Sigmoid colon (tissue), 6 donors: ENCODE measurements at regions not wholly inside any gene's neighbourhood (a gene's known extent, or its start where the extent isn't known, plus 50 kb on each side); places are given as distances from the start of the nearest gene placed in this dataset.

ENCODE experiments used
- DNase-seq: peaks from one replicate; pipeline ENCODE4 v3.0.0-alpha.2; 2019
- H3K27ac ChIP-seq, 4 donors: fragments of 200-600 bp; sonication (generic); one replicate each; pipeline ENCODE4 v1.5.1; 2016 to 2019; ENCODE audit warnings: mild to moderate bottlenecking in 1 of 4
- H3K27me3 ChIP-seq, 3 donors: fragments of 200-600 bp; sonication (generic); one replicate each; pipeline ENCODE4 v1.5.1; 2019; ENCODE audit warnings: mild to moderate bottlenecking in 1 of 3
- H3K36me3 ChIP-seq, 4 donors: fragments of 200-600 bp; sonication (generic); one replicate each; pipeline ENCODE4 v1.5.1; 2016 to 2019
- H3K4me1 ChIP-seq, 4 donors: fragments of 200-600 bp; sonication (generic); one replicate each; pipeline ENCODE4 v1.5.1; 2017 to 2019
- H3K4me3 ChIP-seq, 4 donors: fragments of 200-600 bp; sonication (generic); one replicate each; pipeline ENCODE4 v1.5.1; 2017 to 2019; ENCODE audit warnings: mild to moderate bottlenecking in 2 of 4, moderate library complexity in 1 of 4
- H3K9me3 ChIP-seq, 4 donors: fragments of 200-600 bp in 3 of 4; sonication (generic) in 3 of 4; one replicate each; pipeline versions ENCODE4 v1.5.1 to v1.6.1; 2013 to 2019
- EP300 ChIP-seq, 4 donors: sonication (generic); formaldehyde crosslinking; IDR thresholded peaks; one replicate each; pipeline ENCODE4 v1.6.1; 2017; ENCODE audit warnings: antibody characterized with exemption in 4 of 4
- POLR2A ChIP-seq, 2 donors: fragments of 450-650 bp; IDR thresholded peaks; one replicate each; pipeline ENCODE4 v1.6.1; 2016; ENCODE audit warnings: antibody characterized with exemption in 2 of 2, mild to moderate bottlenecking in 2 of 2, moderate library complexity in 2 of 2
- POLR2AphosphoS5 ChIP-seq, 4 donors: sonication (generic); formaldehyde crosslinking; IDR thresholded peaks; one replicate each; pipeline ENCODE4 v1.6.1; 2017; ENCODE audit warnings: antibody characterized with exemption in 4 of 4
- WGBS, 2 donors: extraction: QIAGEN DNeasy Blood & Tissue Kit; methylation state at CpG; one replicate each; pipeline ENCODE4 v1.1.7; 2013; 5-methylcytosine and 5-hydroxymethylcytosine counted together
- intact Hi-C: fragments of 100-400 bp; cut with DNase I; formaldehyde crosslinking; loops from one replicate; pipeline ENCODE4 v1.15.1; 2023
- TF ChIP-seq, protein P1 (sequence below), 4 experiments: fragments of 450-650 bp in 3 of 4; fragments of 200-600 bp in 1 of 4; IDR thresholded peaks; one replicate each; pipeline ENCODE4 v1.5.1; 2016 to 2019; ENCODE audit warnings: antibody characterized with exemption in 4 of 4, mild to moderate bottlenecking in 3 of 4, moderate library complexity in 2 of 4
- donor health status: healthy with polysubstance abuse.
- donor health status: healthy.

DNA sequence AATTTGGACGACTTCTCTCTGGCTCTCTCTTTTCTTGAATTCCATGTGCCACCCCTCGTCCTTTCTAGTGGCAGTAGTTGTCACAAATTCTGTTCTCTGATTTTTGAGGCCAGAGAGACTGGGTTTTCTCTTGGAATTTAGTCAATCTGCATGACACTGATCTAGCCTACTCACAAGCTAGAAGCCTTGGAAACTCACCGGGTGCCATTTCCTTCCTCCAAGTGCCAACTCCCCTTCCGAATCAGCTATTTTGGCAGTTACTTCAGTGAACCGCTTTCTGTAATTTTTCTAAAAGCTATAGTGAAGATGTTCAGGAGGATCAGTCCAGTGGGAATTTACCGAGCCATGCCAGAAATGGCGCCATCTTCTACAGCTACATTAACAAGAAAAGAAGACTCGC, 228.9 kb downstream of the PMP22 start:
- Histone ChIP-seq H3K36me3 (no peaks in the 10 kb centered on the region), H3K27me3 (peaks cover 0 to 1% (median 0%) of the 10 kb centered on the region in 3 donors), H3K27ac (no peak overlapping the region), H3K4me1 (no peaks in the 10 kb centered on the region), H3K9me3 (no peaks in the 10 kb centered on the region), H3K4me3 (no peak overlapping the region)
- DNase-seq = no peak
- WGBS, 2 donors = 57 to 79% methylated on average over 8 of the region's 8 CpGs
- TF ChIP-seq POLR2A (IDR thresholded peaks at IDR 0.05) = no peak
- no peak for TF ChIP-seq POLR2AphosphoS5 (IDR thresholded peaks at IDR 0.05)
- TF ChIP-seq EP300 (IDR thresholded peaks at IDR 0.05) = no peak
- TF ChIP-seq, protein P1, sequence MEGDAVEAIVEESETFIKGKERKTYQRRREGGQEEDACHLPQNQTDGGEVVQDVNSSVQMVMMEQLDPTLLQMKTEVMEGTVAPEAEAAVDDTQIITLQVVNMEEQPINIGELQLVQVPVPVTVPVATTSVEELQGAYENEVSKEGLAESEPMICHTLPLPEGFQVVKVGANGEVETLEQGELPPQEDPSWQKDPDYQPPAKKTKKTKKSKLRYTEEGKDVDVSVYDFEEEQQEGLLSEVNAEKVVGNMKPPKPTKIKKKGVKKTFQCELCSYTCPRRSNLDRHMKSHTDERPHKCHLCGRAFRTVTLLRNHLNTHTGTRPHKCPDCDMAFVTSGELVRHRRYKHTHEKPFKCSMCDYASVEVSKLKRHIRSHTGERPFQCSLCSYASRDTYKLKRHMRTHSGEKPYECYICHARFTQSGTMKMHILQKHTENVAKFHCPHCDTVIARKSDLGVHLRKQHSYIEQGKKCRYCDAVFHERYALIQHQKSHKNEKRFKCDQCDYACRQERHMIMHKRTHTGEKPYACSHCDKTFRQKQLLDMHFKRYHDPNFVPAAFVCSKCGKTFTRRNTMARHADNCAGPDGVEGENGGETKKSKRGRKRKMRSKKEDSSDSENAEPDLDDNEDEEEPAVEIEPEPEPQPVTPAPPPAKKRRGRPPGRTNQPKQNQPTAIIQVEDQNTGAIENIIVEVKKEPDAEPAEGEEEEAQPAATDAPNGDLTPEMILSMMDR (IDR thresholded peaks at IDR 0.05) = no peak
- intact Hi-C loops = no loop called here

- 57 to 69% methylated on average over 3 of the region's 3 CpGs for WGBS, 2 donors
These were observed 233.2 kb downstream of the PMP22 start for GRCh38 chr17:15031975-15032374.

DNA sequence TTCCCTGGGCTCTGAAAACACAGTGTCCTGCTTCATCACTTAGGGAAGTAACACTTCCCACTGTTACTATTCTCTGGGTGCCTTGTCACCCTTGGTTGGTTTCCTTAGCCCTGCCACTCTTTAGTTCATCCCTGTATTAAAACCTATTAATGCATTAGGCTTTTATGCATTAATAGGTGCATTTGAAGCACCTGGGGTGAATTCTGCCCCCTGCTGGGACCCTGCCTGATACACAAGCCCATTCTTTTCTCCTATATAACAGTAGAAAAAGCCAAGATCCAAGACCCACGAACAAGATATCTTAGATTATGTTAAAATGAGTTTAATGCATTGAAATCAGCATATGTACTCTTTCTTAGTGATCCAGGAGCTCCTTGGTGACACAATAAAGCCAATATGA, 235.7 kb downstream of the PMP22 start:
- no peak for TF ChIP-seq POLR2AphosphoS5 (IDR thresholded peaks at IDR 0.05)
- TF ChIP-seq EP300 (IDR thresholded peaks at IDR 0.05) = no peak
- no peak for TF ChIP-seq POLR2A (IDR thresholded peaks at IDR 0.05)
- TF ChIP-seq, protein P1 (IDR thresholded peaks at IDR 0.05) = no peak
- Histone ChIP-seq H3K4me1 (no peaks in the 10 kb centered on the region), H3K27ac (no peak overlapping the region), H3K27me3 (no peaks in the 10 kb centered on the region), H3K36me3 (no peaks in the 10 kb centered on the region), H3K9me3 (no peaks in the 10 kb centered on the region), H3K4me3 (no peak overlapping the region)
- 27 to 71% methylated on average over 1 of the region's 1 CpG for WGBS, 2 donors
- intact Hi-C loops = no loop called here
- DNase-seq = no peak

More at GRCh38 chr17:15031975-15032374, 233.2 kb downstream of the PMP22 start:
- TF ChIP-seq EP300 (IDR thresholded peaks at IDR 0.05) = no peak
- TF ChIP-seq POLR2AphosphoS5 (IDR thresholded peaks at IDR 0.05) = no peak
- TF ChIP-seq, protein P1 (IDR thresholded peaks at IDR 0.05) = no peak
- TF ChIP-seq POLR2A (IDR thresholded peaks at IDR 0.05) = no peak
- DNase-seq = no peak
- intact Hi-C loops = no loop called here
- Histone ChIP-seq H3K4me3 (no peak overlapping the region), H3K4me1 (no peaks in the 10 kb centered on the region), H3K36me3 (no peaks in the 10 kb centered on the region), H3K27ac (no peak overlapping the region), H3K9me3 (no peaks in the 10 kb centered on the region), H3K27me3 (no peaks in the 10 kb centered on the region)

DNA sequence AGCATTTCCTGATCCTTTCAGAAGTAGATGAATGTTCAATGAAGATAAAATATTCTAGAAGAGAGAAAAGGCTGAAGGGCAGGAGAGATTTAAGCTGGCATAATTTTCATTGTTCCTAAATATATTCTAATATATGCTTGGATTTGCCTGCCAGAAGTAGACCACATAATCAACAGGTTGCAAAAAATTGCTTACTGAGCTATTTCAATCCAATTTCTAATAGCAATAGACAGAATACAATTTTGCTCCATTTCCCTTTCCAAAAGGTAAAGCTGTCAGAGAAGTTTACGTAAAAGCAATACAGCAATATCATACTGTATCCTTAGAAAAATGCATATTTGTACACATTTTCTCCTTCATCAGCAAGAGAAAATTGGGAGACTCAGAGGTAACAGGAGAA, 237.3 kb downstream of the PMP22 start:
- intact Hi-C loops = no loop called here
- Histone ChIP-seq H3K4me1 (no peaks in the 10 kb centered on the region), H3K4me3 (no peak overlapping the region), H3K36me3 (no peaks in the 10 kb centered on the region), H3K27me3 (no peaks in the 10 kb centered on the region), H3K9me3 (no peaks in the 10 kb centered on the region), H3K27ac (no peak overlapping the region)
- 89 to 95% methylated on average over 1 of the region's 1 CpG for WGBS, 2 donors
- TF ChIP-seq, protein P1 (IDR thresholded peaks at IDR 0.05) = no peak
- TF ChIP-seq POLR2A (IDR thresholded peaks at IDR 0.05) (no peak), EP300 (IDR thresholded peaks at IDR 0.05) (no peak), POLR2AphosphoS5 (IDR thresholded peaks at IDR 0.05) (no peak)
- DNase-seq = no peak

DNA sequence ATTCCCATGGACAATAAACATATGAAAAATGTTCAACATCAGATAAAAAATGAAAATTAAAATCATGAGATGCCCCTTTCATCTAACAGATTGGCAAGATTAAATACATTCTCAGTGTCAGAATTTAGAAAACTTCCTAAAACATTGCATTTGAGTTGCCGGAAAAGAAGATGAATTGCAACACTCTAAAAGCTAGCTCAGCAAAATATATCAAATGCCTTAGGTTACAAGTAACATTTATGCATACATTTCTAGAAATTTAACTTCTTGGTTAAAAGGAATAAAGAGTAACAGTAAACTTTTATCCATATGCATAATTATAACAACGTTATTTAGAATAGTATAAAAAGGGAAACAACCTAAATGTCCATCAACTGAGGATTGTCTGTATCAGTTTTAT, 239.0 kb downstream of the PMP22 start:
- intact Hi-C loops = no loop called here
- WGBS, 2 donors = 85 to 91% methylated on average over 2 of the region's 2 CpGs
- Histone ChIP-seq H3K27ac (no peak overlapping the region), H3K4me1 (no peaks in the 10 kb centered on the region), H3K36me3 (no peaks in the 10 kb centered on the region), H3K9me3 (no peaks in the 10 kb centered on the region), H3K4me3 (no peak overlapping the region), H3K27me3 (no peaks in the 10 kb centered on the region)
- no peak for TF ChIP-seq POLR2A (IDR thresholded peaks at IDR 0.05)
- no peak for TF ChIP-seq POLR2AphosphoS5 (IDR thresholded peaks at IDR 0.05)
- TF ChIP-seq, protein P1 (IDR thresholded peaks at IDR 0.05) = no peak
- no peak for TF ChIP-seq EP300 (IDR thresholded peaks at IDR 0.05)
- DNase-seq = no peak
